GM20000 (cell line): ENCODE measurements at regions not wholly inside any gene's neighbourhood (a gene's known extent, or its start where the extent isn't known, plus 50 kb on each side); places are given as distances from the start of the nearest gene placed in this dataset.

Experiments
- DNase-seq: peaks from one replicate; pipeline ENCODE4 v3.0.0; 2012; ENCODE audit warnings: low spot score
- TF ChIP-seq, protein P1 (sequence below): IDR thresholded peaks from 2 replicates; pipeline ENCODE4 v1.5.1; 2012; ENCODE audit warnings: mild to moderate bottlenecking, control low read depth; ENCODE audit errors: extremely low read depth, missing control alignments

GRCh38 chr14:71327691-71328090, 420.4 kb downstream of the PCNX1 start:
- DNase-seq, result no peak
- TF ChIP-seq, protein P1, sequence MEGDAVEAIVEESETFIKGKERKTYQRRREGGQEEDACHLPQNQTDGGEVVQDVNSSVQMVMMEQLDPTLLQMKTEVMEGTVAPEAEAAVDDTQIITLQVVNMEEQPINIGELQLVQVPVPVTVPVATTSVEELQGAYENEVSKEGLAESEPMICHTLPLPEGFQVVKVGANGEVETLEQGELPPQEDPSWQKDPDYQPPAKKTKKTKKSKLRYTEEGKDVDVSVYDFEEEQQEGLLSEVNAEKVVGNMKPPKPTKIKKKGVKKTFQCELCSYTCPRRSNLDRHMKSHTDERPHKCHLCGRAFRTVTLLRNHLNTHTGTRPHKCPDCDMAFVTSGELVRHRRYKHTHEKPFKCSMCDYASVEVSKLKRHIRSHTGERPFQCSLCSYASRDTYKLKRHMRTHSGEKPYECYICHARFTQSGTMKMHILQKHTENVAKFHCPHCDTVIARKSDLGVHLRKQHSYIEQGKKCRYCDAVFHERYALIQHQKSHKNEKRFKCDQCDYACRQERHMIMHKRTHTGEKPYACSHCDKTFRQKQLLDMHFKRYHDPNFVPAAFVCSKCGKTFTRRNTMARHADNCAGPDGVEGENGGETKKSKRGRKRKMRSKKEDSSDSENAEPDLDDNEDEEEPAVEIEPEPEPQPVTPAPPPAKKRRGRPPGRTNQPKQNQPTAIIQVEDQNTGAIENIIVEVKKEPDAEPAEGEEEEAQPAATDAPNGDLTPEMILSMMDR, result no peak

GRCh38 chr14:71328183-71328582, 420.9 kb downstream of the PCNX1 start:
- TF ChIP-seq, protein P1, result no peak
- peak; percentile 36 for DNase-seq

- TF ChIP-seq, protein P1, result no peak
- no peak for DNase-seq
Measured at GRCh38 chr14:71328954-71329353, 421.7 kb downstream of the PCNX1 start.

- TF ChIP-seq, protein P1, result no peak
Measured at GRCh38 chr14:71331403-71331802, 424.1 kb downstream of the PCNX1 start.

GRCh38 chr14:71332476-71332875, 425.2 kb downstream of the PCNX1 start:
- TF ChIP-seq, protein P1, result no peak
- DNase-seq, result no peak

More at GRCh38 chr14:71331403-71331802, 424.1 kb downstream of the PCNX1 start:
- no peak for DNase-seq

DNA sequence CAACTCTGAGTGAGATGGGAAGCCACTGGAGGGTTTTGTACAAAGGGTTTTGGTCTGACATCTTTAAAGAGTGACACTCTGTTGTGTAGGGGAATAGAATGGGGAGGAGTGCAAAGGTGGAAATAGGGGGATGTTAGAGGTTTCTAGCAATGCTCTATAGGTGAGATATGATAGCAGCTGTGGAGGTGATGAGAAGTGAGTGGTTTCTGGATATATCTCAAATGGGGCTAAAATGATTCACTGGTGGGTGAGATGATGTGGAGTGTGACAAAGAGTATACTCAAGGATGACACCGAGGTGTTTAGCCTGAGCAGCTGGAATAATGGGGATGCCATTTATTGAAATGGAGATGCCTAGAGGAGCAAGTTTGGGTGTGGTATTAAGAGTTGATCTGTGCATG, 426.4 kb downstream of the PCNX1 start:
- TF ChIP-seq, protein P1, result no peak
- no peak for DNase-seq

DNA sequence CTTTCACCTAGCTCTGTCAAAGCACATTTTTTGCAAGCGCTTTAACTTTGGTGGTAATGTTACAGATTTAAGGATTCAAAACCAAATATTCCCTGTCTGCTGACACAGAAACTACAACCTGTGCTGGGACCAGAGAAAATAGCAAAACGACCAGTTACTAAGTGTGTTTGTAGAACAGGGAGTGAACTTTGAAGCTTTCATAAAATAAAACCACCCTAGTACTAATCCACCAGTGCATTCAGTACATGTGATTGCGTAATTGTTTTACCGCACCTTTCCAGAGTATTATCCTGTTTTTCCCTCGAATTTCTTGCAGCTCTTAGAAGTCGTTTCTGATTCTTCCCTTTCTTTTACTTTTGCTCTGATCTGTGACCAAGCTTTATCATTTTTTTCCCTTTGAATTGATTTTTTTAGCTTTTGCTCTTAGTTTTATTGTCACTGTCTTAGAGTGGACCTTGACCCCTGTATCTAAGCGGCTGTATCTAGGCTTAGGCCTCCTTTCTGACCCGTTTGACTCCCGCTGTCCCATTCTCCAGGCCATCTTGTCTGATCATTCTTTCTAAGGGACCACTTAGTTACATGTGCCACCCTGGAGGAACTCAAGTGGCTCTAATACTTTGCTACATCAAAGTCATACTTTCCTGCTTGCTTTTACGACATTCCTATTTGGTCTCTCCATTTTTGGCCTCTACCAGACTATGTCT, 429.4 kb downstream of the PCNX1 start:
- no peak for DNase-seq
- TF ChIP-seq, protein P1, result no peak
